Islet precursor cell (in vitro differentiated cells): ENCODE measurements at regions not wholly inside any gene's neighbourhood (a gene's known extent, or its start where the extent isn't known, plus 50 kb on each side); places are given as distances from the start of the nearest gene placed in this dataset.
"Not testable (repeated sequence)": the region's sequence is repeated elsewhere in the genome, so short reads cannot be mapped to it uniquely, and the experiment has no call there.

Source experiments
- DNase-seq: peaks from one replicate; pipeline ENCODE4 v3.0.0-alpha.2; 2018

GRCh38 chr10:64784451-64784850 lies 1263.2 kb downstream of the REEP3 start:
- DNase-seq: not testable (repeated sequence)

GRCh38 chr10:64785816-64786215 lies 1264.6 kb downstream of the REEP3 start:
- no peak for DNase-seq

- DNase-seq: no peak
Measured at GRCh38 chr10:64786989-64787388, 1265.8 kb downstream of the REEP3 start.

GRCh38 chr10:64795847-64796246 lies 1274.6 kb downstream of the REEP3 start:
- no peak for DNase-seq

GRCh38 chr10:64798297-64798696 lies 1277.1 kb downstream of the REEP3 start:
- no peak for DNase-seq

GRCh38 chr10:64808233-64808632 lies 1287.0 kb downstream of the REEP3 start:
- DNase-seq: not testable (repeated sequence)

GRCh38 chr10:64810046-64810445 lies 1288.8 kb downstream of the REEP3 start:
- peak; percentile 82 for DNase-seq

- no peak for DNase-seq
Measured at GRCh38 chr10:64813391-64813790, 1292.2 kb downstream of the REEP3 start.

GRCh38 chr10:64814201-64814600 lies 1293.0 kb downstream of the REEP3 start:
- no peak for DNase-seq

- no peak for DNase-seq
Measured at GRCh38 chr10:64829888-64830412, 1308.7 kb downstream of the REEP3 start.

- no peak for DNase-seq
Measured at GRCh38 chr10:64830869-64831268, 1309.7 kb downstream of the REEP3 start.

GRCh38 chr10:64840341-64840740 lies 1319.1 kb downstream of the REEP3 start:
- no peak for DNase-seq

- no peak for DNase-seq
Measured at GRCh38 chr10:64846700-64847099, 1325.5 kb downstream of the REEP3 start.

GRCh38 chr10:64855941-64856340 lies 1334.7 kb downstream of the REEP3 start:
- no peak for DNase-seq

GRCh38 chr10:64859911-64860310 lies 1338.7 kb downstream of the REEP3 start:
- no peak for DNase-seq

- DNase-seq: no peak
Measured at GRCh38 chr10:64863836-64864235, 1342.6 kb downstream of the REEP3 start.

- no peak for DNase-seq
Measured at GRCh38 chr10:64867501-64867962, 1346.3 kb downstream of the REEP3 start.

GRCh38 chr10:64873088-64873487 lies 1351.9 kb downstream of the REEP3 start:
- DNase-seq: no peak

- peak; percentile 54 for DNase-seq
Measured at GRCh38 chr10:64873959-64874358, 1352.8 kb downstream of the REEP3 start.

GRCh38 chr10:64880546-64880945 lies 1359.3 kb downstream of the REEP3 start:
- DNase-seq: no peak

- no peak for DNase-seq
Measured at GRCh38 chr10:64881257-64881656, 1360.1 kb downstream of the REEP3 start.

- DNase-seq: no peak
Measured at GRCh38 chr10:64896582-64896981, 1375.4 kb downstream of the REEP3 start.

GRCh38 chr10:64906311-64906710 lies 1385.1 kb downstream of the REEP3 start:
- DNase-seq: not testable (repeated sequence)

- DNase-seq: peak; percentile 54
Measured at GRCh38 chr10:64924306-64924705, 1403.1 kb downstream of the REEP3 start.

GRCh38 chr10:64952042-64952441 lies 1430.8 kb downstream of the REEP3 start:
- DNase-seq: no peak

- DNase-seq: no peak
Measured at GRCh38 chr10:64956441-64956840, 1435.2 kb downstream of the REEP3 start.
